GM18909 (cell line): ENCODE measurements at regions not wholly inside any gene's neighbourhood (a gene's known extent, or its start where the extent isn't known, plus 50 kb on each side); places are given as distances from the start of the nearest gene placed in this dataset.
"Not testable (repeated sequence)": the region's sequence is repeated elsewhere in the genome, so short reads cannot be mapped to it uniquely, and the experiment has no call there.

Experiments
- ATAC-seq: cut with Tn5 transposase; IDR thresholded peaks from one replicate; pipeline ENCODE4 v1.9.1; 2021; ENCODE audit warnings: mild to moderate bottlenecking; ENCODE audit not compliant: unreplicated experiment, poor library complexity

GRCh38 chr6:144469144-144469575 lies 184.0 kb downstream of the UTRN start:
- peak; percentile 71 for ATAC-seq

- not testable (repeated sequence) for ATAC-seq
These were observed 185.1 kb downstream of the UTRN start for GRCh38 chr6:144470201-144470600.

- no peak for ATAC-seq
These were observed 186.9 kb downstream of the UTRN start for GRCh38 chr6:144471986-144472385.

GRCh38 chr6:144474290-144474689 lies 189.2 kb downstream of the UTRN start:
- no peak for ATAC-seq

- no peak for ATAC-seq
These were observed 189.8 kb downstream of the UTRN start for GRCh38 chr6:144474904-144475303.

- no peak for ATAC-seq
These were observed 190.3 kb downstream of the UTRN start for GRCh38 chr6:144475411-144475810.

- no peak for ATAC-seq
These were observed 191.2 kb downstream of the UTRN start for GRCh38 chr6:144476286-144476685.

GRCh38 chr6:144477396-144477795 lies 192.3 kb downstream of the UTRN start:
- ATAC-seq = no peak

GRCh38 chr6:144477856-144478255 lies 192.7 kb downstream of the UTRN start:
- ATAC-seq = no peak

GRCh38 chr6:144478483-144478882 lies 193.3 kb downstream of the UTRN start:
- no peak for ATAC-seq

GRCh38 chr6:144479991-144480390 lies 194.9 kb downstream of the UTRN start:
- no peak for ATAC-seq

GRCh38 chr6:144480473-144480872 lies 195.3 kb downstream of the UTRN start:
- no peak for ATAC-seq

GRCh38 chr6:144481527-144481926 lies 196.4 kb downstream of the UTRN start:
- ATAC-seq = no peak

- peak; percentile 79 for ATAC-seq
These were observed 197.0 kb downstream of the UTRN start for GRCh38 chr6:144482142-144482541.

- no peak for ATAC-seq
These were observed 200.4 kb downstream of the UTRN start for GRCh38 chr6:144485531-144485930.

GRCh38 chr6:144488590-144488989 lies 203.5 kb downstream of the UTRN start:
- ATAC-seq = no peak

- ATAC-seq = no peak
These were observed 208.1 kb downstream of the UTRN start for GRCh38 chr6:144493035-144493910.

GRCh38 chr6:144495076-144495475 lies 209.9 kb downstream of the UTRN start:
- not testable (repeated sequence) for ATAC-seq

GRCh38 chr6:144497650-144498049 lies 212.5 kb downstream of the UTRN start:
- no peak for ATAC-seq

- ATAC-seq = no peak
These were observed 215.8 kb downstream of the UTRN start for GRCh38 chr6:144500892-144501291.

GRCh38 chr6:144505214-144505613 lies 220.1 kb downstream of the UTRN start:
- ATAC-seq = not testable (repeated sequence)

- ATAC-seq = not testable (repeated sequence)
These were observed 220.9 kb downstream of the UTRN start for GRCh38 chr6:144506051-144506450.
